GM12878 (cell line): ENCODE measurements at regions not wholly inside any gene's neighbourhood (a gene's known extent, or its start where the extent isn't known, plus 50 kb on each side); places are given as distances from the start of the nearest gene placed in this dataset.
A peak's percentile ranks its signal among the peaks of the same experiment; 100 is the strongest.

ENCODE experiments used
- ATAC-seq: fragments of 200-7000 bp; cut with Tn5 transposase; 3 replicates; pipeline ENCODE4 v1.9.1; 2020; ENCODE audit warnings: mild to moderate bottlenecking, moderate library complexity
- BruUV-seq: library from RNA; stranded (reverse); fragments of 400-500 nt; replicated peaks from 2 replicates; lab custom pipeline; 2021; lab: Mats Ljungman, UMichigan
- CTCF ChIA-PET: fragments of 300-600 bp; sonication (Branson Sonifier 250); formaldehyde crosslinking; extraction: SDS; loops from one replicate; lab custom pipeline; 2021; ENCODE audit warnings: inconsistent platforms; lab: Yijun Ruan, JAX
- POLR2A ChIA-PET: fragments of 350-600 bp; formaldehyde crosslinking; extraction: SDS; loops from one replicate; lab custom pipeline; 2021; ENCODE audit warnings: inconsistent platforms; lab: Charles Lee
- RAD21 ChIA-PET: fragments of 300-600 bp; sonication (Branson Sonifier 250); formaldehyde crosslinking; loops from one replicate; lab custom pipeline; 2023; ENCODE audit warnings: antibody characterized with exemption; ENCODE audit not compliant: unreplicated experiment; lab: Charles Lee
- SMC1A ChIA-PET: fragments of 300-600 bp; sonication (Branson Sonifier 250); formaldehyde crosslinking; loops from one replicate; lab custom pipeline; 2023; ENCODE audit not compliant: unreplicated experiment, uncharacterized antibody; lab: Charles Lee
- DNase-seq: peaks from one replicate; pipeline ENCODE4 v3.0.0-alpha.2; 2011; ENCODE audit warnings: low read depth, low spot score
- FAIRE-seq: peaks from 3 replicates; lab custom pipeline; 2011; peaks lifted over from hg19 to GRCh38; lab: Jason Lieb, UNC
- H2AFZ ChIP-seq: 2 replicates; pipeline ENCODE4 v1.6.0; 2011; ENCODE audit warnings: low read depth, low read length, control low read depth; ENCODE audit not compliant: control insufficient read depth
- H3K27ac ChIP-seq: 2 replicates; pipeline ENCODE4 v1.5.1; 2011; ENCODE audit warnings: control low read depth; ENCODE audit not compliant: control insufficient read depth, insufficient read depth
- H3K27me3 ChIP-seq, 2 experiments: replicated peaks in 1 of 2; 2 replicates each; pipeline versions ENCODE4 v1.6.0 to v1.6.1; 2011; ENCODE audit warnings: low read length in 1 of 2; ENCODE audit not compliant: control insufficient read depth in 2 of 2, insufficient read depth in 2 of 2
- H3K36me3 ChIP-seq, 2 experiments: 2 replicates each; pipeline ENCODE4 v1.5.1; 2011; ENCODE audit warnings: low read length in 1 of 2; ENCODE audit not compliant: control insufficient read depth in 2 of 2, insufficient read depth in 2 of 2
- H3K4me1 ChIP-seq: 2 replicates; pipeline ENCODE4 v1.6.1; 2011; ENCODE audit warnings: mild to moderate bottlenecking, low read length, moderate library complexity, mixed read lengths; ENCODE audit not compliant: control insufficient read depth, insufficient read depth
- H3K4me2 ChIP-seq: 2 replicates; pipeline ENCODE4 v1.6.0; 2011; ENCODE audit warnings: control low read depth; ENCODE audit not compliant: control insufficient read depth, insufficient read depth
- H3K4me3 ChIP-seq: fragments of 200-600 bp; sonication (generic); 2 replicates; pipeline ENCODE4 v1.5.1; 2016
- H3K79me2 ChIP-seq: 2 replicates; pipeline ENCODE4 v1.6.0; 2011; ENCODE audit warnings: low read length; ENCODE audit not compliant: control insufficient read depth, insufficient read depth
- H3K9ac ChIP-seq: 2 replicates; pipeline ENCODE4 v1.8.0; 2011; ENCODE audit warnings: low read length, control low read depth, mixed read lengths; ENCODE audit not compliant: control insufficient read depth, insufficient read depth
- H3K9me3 ChIP-seq: replicated peaks from 3 replicates; pipeline ENCODE4 v1.5.1; 2011; ENCODE audit warnings: mild to moderate bottlenecking, low read length; ENCODE audit not compliant: control insufficient read depth, insufficient read depth
- H4K20me1 ChIP-seq: 2 replicates; pipeline ENCODE4 v1.6.0; 2011; ENCODE audit not compliant: control insufficient read depth, insufficient read depth
- CTCF ChIP-seq, 3 experiments: IDR thresholded peaks in 2 of 3; conservative IDR thresholded peaks in 1 of 3; 2 replicates each; pipeline ENCODE4 v1.5.1; 2011; ENCODE audit warnings: low read depth in 3 of 3, low read length in 3 of 3, mild to moderate bottlenecking in 3 of 3, control low read depth in 2 of 3, moderate library complexity in 2 of 3, inconsistent platforms in 1 of 3, mixed read lengths in 1 of 3; ENCODE audit not compliant: control insufficient read depth in 2 of 3, insufficient read depth in 1 of 3; ENCODE audit errors: extremely low read depth in 1 of 3
- RAD21 ChIP-seq: IDR thresholded peaks from 2 replicates; pipeline ENCODE4 v1.6.1; 2011; ENCODE audit warnings: mild to moderate bottlenecking, low read depth, low read length, moderate library complexity; ENCODE audit not compliant: insufficient read depth
- SPI1 ChIP-seq: IDR thresholded peaks from 2 replicates; pipeline ENCODE4 v1.6.1; 2011; ENCODE audit warnings: low read depth, mild to moderate bottlenecking, low read length, moderate library complexity, borderline replicate concordance; ENCODE audit not compliant: insufficient read depth
- SREBF1 ChIP-seq: IDR thresholded peaks from 2 replicates; pipeline ENCODE4 v1.6.1; 2012; ENCODE audit warnings: mild to moderate bottlenecking, low read length
- WGBS: methylation state at CpG from one replicate; pipeline ENCODE4 v1.1.6; 2016; ENCODE audit warnings: low lambda C conversion rate; ENCODE audit not compliant: insufficient replicate concordance, insufficient coverage; ENCODE audit errors: missing lambda C conversion rate; 5-methylcytosine and 5-hydroxymethylcytosine counted together
- in situ Hi-C: fragments of 300-500 bp; cut with MboI; formaldehyde crosslinking; loops from 9 replicates; pipeline ENCODE4 v1.14.3; 2018; ENCODE audit warnings: mixed read lengths
- intact Hi-C: fragments of 100-400 bp; cut with micrococcal nuclease; formaldehyde crosslinking; loops from one replicate; pipeline ENCODE4 v1.14.2; 2022; ENCODE audit not compliant: unreplicated experiment

- no peaks in the 10 kb centered on the region for H3K36me3 ChIP-seq
- H3K4me3 ChIP-seq = no peak overlapping the region
- ATAC-seq = peak; percentile 11; the same call in 1 of the 3 replicates
These were observed 159.9 kb downstream of the KATNAL1 start for GRCh38 chr13:30147421-30147820.

More at GRCh38 chr13:30147421-30147820, 159.9 kb downstream of the KATNAL1 start:
- no TSS peak for BruUV-seq
- H3K9ac ChIP-seq = no peak overlapping the region
- in situ Hi-C loops (no loop called here), intact Hi-C loops (loop anchor here (5.0 to 10.0 kb wide), 2 partner anchors 47 to 95 kb away; no protein-coding TSS in a partner anchor)
- H3K4me1 ChIP-seq = peaks cover 50% of the 10 kb centered on the region
- CTCF ChIA-PET = interaction anchor here (0.5 to 8.4 kb wide), 5 partner anchors 10 to 187 kb away, joined by 3 to 92 read pairs (median 8); no protein-coding TSS in a partner anchor
- H2AFZ ChIP-seq = peak overlapping the region; percentile 0; the same call in 1 of the 2 replicates
- no peak overlapping the region for H3K4me2 ChIP-seq
- TF ChIP-seq CTCF (IDR thresholded peaks at IDR 0.05 in 2 of 3, conservative IDR thresholded peaks at IDR 0.05 in 1 of 3; ENCODE audit: control insufficient read depth in 2 of 3, extremely low read depth in 1 of 3, insufficient read depth in 1 of 3, low read depth in 3 of 3, low read length in 3 of 3) (0 out of 6 replicates have a peak, but pooled peaks of 1 of the 3 experiments have one; percentile 6), RAD21 (0 out of 2 replicates have a peak, but pooled peaks have one; percentile 8), SREBF1 (no peak), SPI1 (0 out of 2 replicates have a peak, but pooled peaks have one; percentile 9)
- SMC1A ChIA-PET = interaction anchor here (0.7 to 9.9 kb wide), 7 partner anchors 9 to 301 kb away, joined by 3 to 91 read pairs (median 6); no protein-coding TSS in a partner anchor
- peaks cover 4% of the 10 kb centered on the region; the same call in 2 of the 3 replicates for H3K9me3 ChIP-seq
- H3K79me2 ChIP-seq = no peaks in the 10 kb centered on the region
- RAD21 ChIA-PET = interaction anchor here (0.6 to 6.7 kb wide), 6 partner anchors 10 to 258 kb away, joined by 6 to 60 read pairs (median 26); partner anchors contain the start of gene KATNAL1
- 2% methylated on average over 2 of the region's 2 CpGs for WGBS
- DNase-seq (no peak), FAIRE-seq (no peak)
- POLR2A ChIA-PET = interaction anchor here (0.6 to 2.9 kb wide), 6 partner anchors 9 to 177 kb away, joined by 3 to 21 read pairs (median 6); partner anchors contain the start of gene KATNAL1
- H4K20me1 ChIP-seq = no peaks in the 10 kb centered on the region
- no peaks in the 10 kb centered on the region for H3K27me3 ChIP-seq
- H3K27ac ChIP-seq = peak overlapping the region; percentile 29; the same call in 1 of the 2 replicates
